GM19025 (cell line): ENCODE measurements at regions not wholly inside any gene's neighbourhood (a gene's known extent, or its start where the extent isn't known, plus 50 kb on each side); places are given as distances from the start of the nearest gene placed in this dataset.

ENCODE experiments used
- ATAC-seq: cut with Tn5 transposase; IDR thresholded peaks from one replicate; pipeline ENCODE4 v1.9.1; 2021; ENCODE audit warnings: mild to moderate bottlenecking, low read depth, moderate library complexity; ENCODE audit not compliant: unreplicated experiment

GRCh38 chr18:47552783-47553182, 301.3 kb upstream of the SKOR2 start:
- ATAC-seq = no peak

DNA sequence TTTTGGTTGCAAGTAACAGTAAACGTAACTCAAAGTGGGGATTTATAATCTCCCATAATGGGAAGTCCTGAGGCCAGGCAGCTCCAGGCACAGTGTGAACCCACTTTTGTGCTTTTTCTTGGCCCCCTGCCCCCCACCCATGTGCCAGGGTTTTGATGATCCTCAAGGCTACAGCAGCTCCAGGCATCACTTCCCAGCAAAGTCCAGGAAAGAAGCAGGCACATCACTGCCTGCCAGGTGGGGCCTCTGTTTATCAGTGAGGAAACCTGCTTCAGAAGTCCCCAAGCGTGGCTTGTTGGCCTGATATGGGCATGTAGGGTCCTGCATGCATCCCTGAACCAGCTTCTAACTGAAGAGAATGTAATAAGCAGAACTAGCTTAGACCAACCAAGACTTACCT, 299.2 kb upstream of the SKOR2 start:
- no peak for ATAC-seq

- ATAC-seq = no peak
These were observed 297.6 kb upstream of the SKOR2 start for GRCh38 chr18:47549021-47549540.

DNA sequence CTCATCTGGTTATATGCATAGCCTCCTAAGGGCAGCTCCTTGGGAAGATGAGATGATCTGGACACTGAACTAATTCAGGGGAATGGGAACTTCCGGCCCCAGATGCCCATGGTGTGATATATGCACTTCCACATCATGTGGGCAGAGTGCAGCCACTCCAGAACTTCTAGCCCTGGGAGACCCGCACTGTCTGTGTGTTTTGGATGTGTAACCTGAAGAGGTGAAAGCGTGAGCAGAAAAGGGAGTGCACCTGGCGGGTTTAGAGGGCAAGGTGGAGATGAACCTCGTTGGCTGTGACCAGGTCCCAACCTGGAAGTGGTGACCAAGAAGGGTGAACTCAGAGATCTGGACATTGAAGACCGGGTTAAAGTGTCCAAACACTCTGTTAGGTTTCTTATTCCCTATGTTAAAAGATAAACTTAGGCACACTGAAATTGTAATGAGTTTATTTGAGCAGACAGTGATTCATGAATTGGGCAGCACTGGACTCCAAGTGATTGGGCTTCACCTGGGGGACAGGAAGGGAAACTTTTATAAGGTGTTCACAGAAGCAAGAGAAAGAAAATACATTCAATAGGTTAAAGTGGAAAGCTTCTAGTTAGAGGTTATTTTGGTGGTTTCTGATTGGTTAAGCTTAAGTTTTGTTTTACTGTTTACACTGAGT, 296.2 kb upstream of the SKOR2 start:
- ATAC-seq = no peak

DNA sequence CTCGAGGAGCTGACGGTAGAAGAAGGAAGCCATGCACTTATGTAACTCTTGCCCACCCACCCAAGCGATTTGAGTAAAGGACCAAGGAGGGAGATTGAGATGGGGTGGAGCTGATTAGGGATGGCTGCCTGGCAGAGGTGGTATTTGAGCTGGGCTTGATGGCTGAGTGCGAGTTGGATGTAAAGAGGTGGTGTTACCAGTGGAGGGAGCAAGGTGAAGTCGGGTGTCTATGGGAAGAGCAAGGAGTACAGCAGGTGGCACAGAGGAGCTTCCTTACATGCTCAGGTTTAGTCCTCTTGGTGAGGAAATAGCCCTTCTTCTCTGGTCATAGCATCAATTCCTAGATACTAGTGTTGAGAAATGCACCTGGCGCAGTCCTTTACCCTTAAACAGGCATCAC, 294.2 kb upstream of the SKOR2 start:
- ATAC-seq = no peak

- ATAC-seq = no peak
These were observed 291.6 kb upstream of the SKOR2 start for GRCh38 chr18:47543080-47543479.

DNA sequence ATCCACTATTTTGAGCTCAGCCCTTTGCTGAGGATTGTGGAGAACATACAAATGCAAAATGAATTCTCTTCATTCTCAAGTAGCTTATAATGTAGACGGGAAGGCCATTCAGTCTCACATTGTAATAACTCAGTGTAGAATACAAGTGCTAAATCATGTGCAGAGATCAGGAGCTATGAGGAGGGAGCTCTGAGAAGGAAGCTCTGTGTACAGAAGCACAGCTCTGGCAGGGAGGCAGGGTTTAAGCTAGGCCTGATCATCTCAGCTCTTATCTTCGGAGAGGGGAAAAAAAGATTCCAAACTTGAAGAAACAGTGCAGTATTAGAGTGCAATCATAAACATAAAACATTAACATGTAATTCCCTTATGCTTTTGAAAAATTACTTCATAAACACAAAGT, 291.1 kb upstream of the SKOR2 start:
- ATAC-seq = no peak

DNA sequence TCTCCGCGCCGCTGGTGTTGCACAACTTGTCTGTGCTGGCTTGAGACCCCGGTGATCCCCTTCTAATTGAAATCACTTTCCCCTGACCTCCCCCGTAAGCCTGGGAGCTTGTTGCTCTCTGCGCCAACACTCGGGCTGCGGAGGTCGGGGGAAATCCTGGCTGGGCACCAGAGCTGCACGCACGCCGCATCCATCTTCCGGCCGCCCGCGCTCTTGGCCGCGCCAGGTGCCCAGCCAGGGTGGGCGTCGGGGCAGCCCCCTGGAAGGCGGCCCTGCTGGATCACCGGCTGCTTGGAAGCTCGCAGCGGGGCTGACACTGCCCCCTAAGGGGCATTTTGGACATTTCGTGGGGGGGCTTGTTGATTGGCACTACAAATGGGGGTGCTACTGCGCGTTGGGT, 280.3 kb upstream of the SKOR2 start:
- no peak for ATAC-seq

GRCh38 chr18:47530695-47531094, 279.2 kb upstream of the SKOR2 start:
- ATAC-seq = no peak

DNA sequence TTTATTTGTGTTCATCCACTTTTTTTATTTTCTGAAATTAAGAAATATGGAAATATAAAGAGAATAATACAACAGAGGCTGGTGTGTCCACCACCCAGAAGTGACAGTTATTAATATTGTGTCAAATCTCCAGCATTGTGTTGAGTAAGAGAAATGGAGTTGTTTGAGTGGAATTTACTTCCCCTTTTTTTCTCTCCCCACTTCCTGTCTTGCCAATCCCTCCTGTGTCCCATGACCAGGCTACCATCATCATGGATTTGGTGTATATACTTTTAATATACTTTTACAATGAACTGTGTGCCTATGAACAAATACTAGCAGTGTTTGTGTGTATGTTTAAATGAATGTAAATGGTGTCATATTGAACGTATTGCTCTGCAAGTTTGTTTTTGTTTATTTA, 276.9 kb upstream of the SKOR2 start:
- no peak for ATAC-seq

GRCh38 chr18:47526147-47526546, 274.7 kb upstream of the SKOR2 start:
- no peak for ATAC-seq

DNA sequence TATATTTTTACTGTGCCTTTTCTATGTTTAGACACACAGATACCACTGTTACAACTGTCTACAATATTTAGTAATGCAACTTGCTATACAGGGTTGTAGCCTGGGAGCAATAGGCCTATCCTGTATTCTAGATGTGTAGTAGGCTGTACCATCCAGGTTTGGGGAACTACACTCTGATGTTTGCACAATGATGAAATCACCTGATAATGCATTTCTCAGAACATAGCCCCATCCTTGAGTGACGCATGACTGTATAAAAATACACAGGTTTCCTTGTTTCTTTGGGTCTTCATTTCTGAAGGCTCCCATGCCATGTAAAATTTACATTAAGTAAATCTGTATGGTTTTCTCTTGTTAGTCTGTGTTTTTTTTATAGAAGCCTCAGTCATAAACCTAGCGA, 270.9 kb upstream of the SKOR2 start:
- ATAC-seq = no peak

DNA sequence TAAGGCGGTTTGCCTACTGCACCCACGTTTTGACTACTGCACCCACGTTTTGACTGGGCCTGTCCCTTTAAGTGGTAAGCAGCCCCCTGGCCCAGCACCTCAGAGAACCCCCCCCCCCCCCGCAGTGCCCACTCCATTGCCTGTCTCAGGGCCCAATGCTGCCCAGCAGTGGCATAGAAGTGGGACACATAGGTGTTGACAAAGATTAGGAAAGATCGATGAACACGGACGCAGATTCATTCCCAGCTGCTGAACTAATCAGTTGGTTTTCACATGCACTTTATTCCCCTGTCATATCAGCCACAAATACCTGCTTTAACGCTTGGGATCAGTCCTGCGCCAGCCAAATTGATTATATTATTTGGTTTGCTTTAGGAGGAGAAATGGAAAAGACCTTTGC, 268.8 kb upstream of the SKOR2 start:
- no peak for ATAC-seq

DNA sequence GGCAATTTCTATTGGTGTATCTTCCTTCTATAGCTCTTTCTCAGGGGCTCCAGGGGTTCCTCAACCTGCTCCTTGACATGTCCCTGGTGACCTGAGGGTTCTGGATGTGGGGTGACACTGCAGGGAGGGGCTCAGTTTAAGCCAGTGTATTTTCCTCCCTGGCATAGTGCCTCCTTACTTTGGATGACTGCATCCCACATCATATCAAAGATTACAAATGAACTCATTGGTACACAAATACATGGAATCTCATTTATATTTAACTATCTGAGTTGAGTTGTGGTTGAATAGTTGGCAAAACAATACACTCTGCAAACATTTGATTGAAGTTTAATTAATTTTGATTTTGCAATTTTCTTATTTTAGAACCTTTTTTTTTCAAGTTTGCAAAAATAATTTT, 268.2 kb upstream of the SKOR2 start:
- no peak for ATAC-seq

GRCh38 chr18:47519277-47519676, 267.8 kb upstream of the SKOR2 start:
- ATAC-seq = no peak

- no peak for ATAC-seq
These were observed 262.2 kb upstream of the SKOR2 start for GRCh38 chr18:47513614-47514013.

GRCh38 chr18:47512726-47513435, 261.4 kb upstream of the SKOR2 start:
- ATAC-seq = no peak

GRCh38 chr18:47512056-47512455, 260.6 kb upstream of the SKOR2 start:
- ATAC-seq = no peak

DNA sequence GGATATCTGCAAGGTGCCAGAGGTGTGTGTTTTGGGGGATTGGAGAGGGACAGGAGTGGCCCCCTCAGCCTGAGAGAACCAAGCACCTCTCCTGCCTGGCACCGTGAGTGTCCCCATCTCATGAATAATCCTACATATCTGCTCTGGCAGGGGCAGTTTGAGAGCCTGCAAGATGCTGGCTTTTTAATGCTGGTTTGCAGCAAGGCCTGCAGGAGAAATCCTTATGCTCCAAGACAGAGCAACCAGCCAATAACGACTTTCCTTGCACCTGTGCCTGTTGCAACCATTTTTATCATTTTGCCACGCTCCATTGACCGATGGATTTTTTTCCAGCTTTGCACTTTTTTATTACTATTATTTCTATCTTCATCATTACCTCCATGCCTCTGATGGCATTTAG, 259.4 kb upstream of the SKOR2 start:
- no peak for ATAC-seq

DNA sequence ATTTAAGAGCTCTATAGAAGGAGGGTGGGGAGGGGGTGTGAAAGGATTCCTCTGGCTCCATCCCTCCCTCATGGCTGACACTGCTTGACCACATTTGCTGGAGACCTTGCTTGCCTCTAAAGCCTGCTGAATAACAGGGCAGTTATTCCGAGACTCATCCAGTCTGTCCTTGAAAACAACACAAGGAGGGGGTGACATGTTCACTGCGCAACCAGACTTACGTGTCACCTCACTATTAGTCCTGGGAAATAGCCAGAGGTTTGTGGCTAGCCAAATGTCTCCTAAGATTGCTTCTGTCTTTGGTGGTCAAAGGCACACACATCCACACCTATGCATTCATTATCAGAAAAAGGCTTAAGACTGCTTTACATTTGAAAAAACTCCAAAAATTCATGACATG, 256.2 kb upstream of the SKOR2 start:
- ATAC-seq = no peak

DNA sequence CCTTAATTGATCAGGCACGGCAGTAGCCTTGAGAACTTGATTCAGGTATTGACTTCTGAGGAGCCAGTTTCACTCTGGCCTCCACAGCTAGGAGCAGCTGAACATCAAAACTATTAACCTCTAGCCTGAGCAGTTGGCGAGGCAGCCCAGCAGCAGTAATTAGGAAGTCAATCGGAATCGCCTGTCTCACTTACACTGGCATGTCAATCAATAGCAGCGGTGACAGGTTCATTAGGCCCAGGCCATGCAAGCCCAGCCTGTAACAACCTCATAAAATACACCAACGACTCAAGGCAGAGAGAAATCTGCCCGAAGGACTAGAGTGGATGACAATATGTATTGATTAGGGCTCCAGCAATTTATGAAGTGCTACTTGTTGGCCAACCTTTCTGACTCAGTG, 255.4 kb upstream of the SKOR2 start:
- ATAC-seq = no peak

- ATAC-seq = no peak
These were observed 250.5 kb upstream of the SKOR2 start for GRCh38 chr18:47501946-47502345.
